ENCODE measurements at regions not wholly inside any gene's neighbourhood (a gene's known extent, or its start where the extent isn't known, plus 50 kb on each side); places are given as distances from the start of the nearest gene placed in this dataset.

- no peak for DNase-seq
Observed at GRCh38 chr16:80355335-80355734, 185.5 kb upstream of the DYNLRB2 start.

GRCh38 chr16:80350061-80350460, 190.7 kb upstream of the DYNLRB2 start:
- no peak for DNase-seq

GRCh38 chr16:80347900-80348299, 192.9 kb upstream of the DYNLRB2 start:
- DNase-seq, result no peak

GRCh38 chr16:80347002-80347401, 193.8 kb upstream of the DYNLRB2 start:
- DNase-seq, result no peak

GRCh38 chr16:80346111-80346632, 194.6 kb upstream of the DYNLRB2 start:
- peak; percentile 68 for DNase-seq

GRCh38 chr16:80345701-80346100, 195.1 kb upstream of the DYNLRB2 start:
- no peak for DNase-seq

GRCh38 chr16:80344570-80344969, 196.2 kb upstream of the DYNLRB2 start:
- no peak for DNase-seq

- DNase-seq, result no peak
Observed at GRCh38 chr16:80341263-80341662, 199.5 kb upstream of the DYNLRB2 start.

- DNase-seq, result no peak
Observed at GRCh38 chr16:80337786-80338185, 203.0 kb upstream of the DYNLRB2 start.

GRCh38 chr16:80330803-80331202, 210.0 kb upstream of the DYNLRB2 start:
- no peak for DNase-seq

GRCh38 chr16:80330150-80330549, 210.6 kb upstream of the DYNLRB2 start:
- no peak for DNase-seq

GRCh38 chr16:80327740-80328139, 213.1 kb upstream of the DYNLRB2 start:
- no peak for DNase-seq

GRCh38 chr16:80324371-80324770, 216.4 kb upstream of the DYNLRB2 start:
- no peak for DNase-seq

- no peak for DNase-seq
Observed at GRCh38 chr16:80323808-80324195, 217.0 kb upstream of the DYNLRB2 start.

GRCh38 chr16:80323187-80323807, 217.5 kb upstream of the DYNLRB2 start:
- peak; percentile 73 for DNase-seq

- no peak for DNase-seq
Observed at GRCh38 chr16:80319181-80319580, 221.6 kb upstream of the DYNLRB2 start.

GRCh38 chr16:80318107-80318506, 222.7 kb upstream of the DYNLRB2 start:
- no peak for DNase-seq

- no peak for DNase-seq
Observed at GRCh38 chr16:80317599-80318037, 223.2 kb upstream of the DYNLRB2 start.

GRCh38 chr16:80317116-80317515, 223.7 kb upstream of the DYNLRB2 start:
- no peak for DNase-seq

- no peak for DNase-seq
Observed at GRCh38 chr16:80314042-80314441, 226.8 kb upstream of the DYNLRB2 start.

- no peak for DNase-seq
Observed at GRCh38 chr16:80309178-80309577, 231.6 kb upstream of the DYNLRB2 start.

- DNase-seq, result no peak
Observed at GRCh38 chr16:80305410-80305809, 235.4 kb upstream of the DYNLRB2 start.

- no peak for DNase-seq
Observed at GRCh38 chr16:80303691-80304090, 237.1 kb upstream of the DYNLRB2 start.

- DNase-seq, result no peak
Observed at GRCh38 chr16:80300876-80301275, 239.9 kb upstream of the DYNLRB2 start.

GRCh38 chr16:80300456-80300855, 240.3 kb upstream of the DYNLRB2 start:
- DNase-seq, result no peak

Data from retina (tissue), 1 donor.